Activated naive CD8-positive, alpha-beta T cell (primary cell): ENCODE measurements at regions not wholly inside any gene's neighbourhood (a gene's known extent, or its start where the extent isn't known, plus 50 kb on each side); places are given as distances from the start of the nearest gene placed in this dataset.

Source experiments
- H3K27ac Mint-ChIP-seq: one replicate; pipeline ENCODE4 v1.8.0; 2021; ENCODE audit warnings: mixed read lengths
- H3K27me3 Mint-ChIP-seq: one replicate; pipeline ENCODE4 v1.8.0; 2021; ENCODE audit warnings: mixed read lengths
- H3K36me3 Mint-ChIP-seq: one replicate; pipeline ENCODE4 v1.8.0; 2021; ENCODE audit warnings: mixed read lengths
- H3K4me1 Mint-ChIP-seq: one replicate; pipeline ENCODE4 v1.8.0; 2021; ENCODE audit warnings: low read depth, mixed read lengths
- H3K4me3 Mint-ChIP-seq: one replicate; pipeline ENCODE4 v1.8.0; 2021; ENCODE audit warnings: mild to moderate bottlenecking, mixed read lengths
- H3K9me3 Mint-ChIP-seq: one replicate; pipeline ENCODE4 v1.8.0; 2021; ENCODE audit warnings: low read depth, mixed read lengths

DNA sequence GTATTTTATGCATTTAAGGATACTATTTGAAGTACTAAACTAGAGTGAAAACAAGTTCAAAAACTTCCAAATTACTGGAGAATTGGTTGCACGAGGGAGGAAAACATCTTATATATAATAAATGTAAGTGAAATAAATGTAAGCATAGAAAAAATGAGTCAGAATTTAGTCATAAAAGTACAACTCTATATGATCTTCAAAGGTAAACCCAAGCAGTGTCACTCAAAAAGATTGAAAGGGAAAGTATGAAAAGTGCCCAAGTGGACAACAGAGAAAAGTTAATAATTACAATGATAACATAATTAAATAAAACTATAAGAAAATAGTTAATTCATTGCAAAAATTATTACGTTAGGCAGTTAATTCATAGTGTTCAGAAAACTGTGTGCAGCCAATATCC, 2288.5 kb upstream of the C9orf72 start:
- H3K9me3 Mint-ChIP-seq, result no peaks in the 10 kb centered on the region
- H3K4me1 Mint-ChIP-seq, result no peaks in the 10 kb centered on the region
- H3K4me3 Mint-ChIP-seq, result no peak overlapping the region
- H3K36me3 Mint-ChIP-seq, result no peaks in the 10 kb centered on the region
- H3K27me3 Mint-ChIP-seq, result no peaks in the 10 kb centered on the region
- no peak overlapping the region for H3K27ac Mint-ChIP-seq

DNA sequence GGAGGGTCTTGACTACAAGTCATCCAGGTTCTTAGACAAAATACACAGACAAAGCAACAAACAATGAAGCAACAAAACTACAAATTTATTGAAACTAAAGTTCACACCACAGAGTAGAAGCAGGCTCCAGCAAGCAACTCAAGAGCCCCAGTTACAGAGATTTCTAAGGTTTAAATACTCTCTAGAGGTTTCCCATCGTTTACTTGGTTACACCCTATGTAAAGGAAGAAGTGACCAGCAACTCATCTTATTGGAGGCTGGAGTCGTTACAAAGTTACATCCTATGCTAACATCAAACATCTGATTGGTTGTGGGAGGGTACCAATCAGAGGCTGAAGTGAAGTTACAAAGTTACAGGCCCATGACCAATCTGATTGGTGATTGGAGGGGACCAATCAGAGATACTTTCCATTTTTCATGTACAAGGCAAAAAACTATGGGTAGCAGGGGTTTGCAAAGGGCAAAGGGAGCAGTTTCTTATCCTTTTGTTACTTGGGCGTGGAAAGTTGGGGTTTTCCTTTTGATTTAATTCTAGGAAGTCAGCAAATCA, 2292.6 kb upstream of the C9orf72 start:
- Mint-ChIP-seq H3K27me3 (no peaks in the 10 kb centered on the region), H3K27ac (no peak overlapping the region), H3K36me3 (no peaks in the 10 kb centered on the region), H3K4me3 (no peak overlapping the region), H3K9me3 (no peaks in the 10 kb centered on the region), H3K4me1 (no peaks in the 10 kb centered on the region)

DNA sequence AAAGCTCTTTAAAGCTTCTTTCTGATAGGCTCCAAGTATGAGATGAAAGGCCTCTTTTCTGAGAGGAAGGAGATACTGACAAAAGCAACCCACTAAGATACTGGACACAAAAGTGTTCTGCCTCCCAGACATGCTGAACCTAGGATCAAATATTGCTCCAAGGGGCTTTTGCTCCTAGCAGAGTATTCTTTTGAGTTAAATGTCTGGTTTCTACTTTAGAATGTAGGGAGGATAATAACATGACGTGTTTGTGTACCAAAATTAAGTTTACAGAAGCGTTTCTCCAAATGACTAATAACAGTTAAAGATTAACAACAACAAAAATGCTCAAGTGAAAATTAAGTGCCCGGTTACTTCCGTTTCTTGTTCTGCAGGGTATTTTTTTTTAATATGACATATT, 2293.3 kb upstream of the C9orf72 start:
- no peak overlapping the region for H3K27ac Mint-ChIP-seq
- H3K4me3 Mint-ChIP-seq, result no peak overlapping the region
- H3K36me3 Mint-ChIP-seq, result no peaks in the 10 kb centered on the region
- H3K27me3 Mint-ChIP-seq, result no peaks in the 10 kb centered on the region
- H3K4me1 Mint-ChIP-seq, result no peaks in the 10 kb centered on the region
- no peaks in the 10 kb centered on the region for H3K9me3 Mint-ChIP-seq

DNA sequence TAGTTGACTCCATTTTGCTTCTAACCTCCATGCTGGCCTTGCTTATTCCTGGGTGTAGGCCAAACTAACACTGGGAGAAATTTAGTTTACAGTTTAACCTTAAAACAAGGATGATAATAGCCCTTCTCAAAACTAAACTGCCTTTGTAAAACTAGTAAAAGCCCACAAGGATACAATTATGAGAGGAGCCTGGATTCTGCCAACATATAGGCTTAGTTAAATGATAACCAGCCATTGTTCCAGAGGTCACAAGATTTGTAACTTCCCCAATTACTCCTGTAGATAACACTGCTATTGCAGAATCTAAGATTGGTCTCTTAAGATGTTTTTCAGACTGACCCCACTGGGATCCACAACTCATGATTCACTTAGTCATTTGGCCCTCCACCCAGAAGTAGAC, 2300.3 kb upstream of the C9orf72 start:
- Mint-ChIP-seq H3K27ac (no peak overlapping the region), H3K4me3 (no peak overlapping the region), H3K27me3 (no peaks in the 10 kb centered on the region), H3K36me3 (no peaks in the 10 kb centered on the region), H3K9me3 (no peaks in the 10 kb centered on the region), H3K4me1 (no peaks in the 10 kb centered on the region)

DNA sequence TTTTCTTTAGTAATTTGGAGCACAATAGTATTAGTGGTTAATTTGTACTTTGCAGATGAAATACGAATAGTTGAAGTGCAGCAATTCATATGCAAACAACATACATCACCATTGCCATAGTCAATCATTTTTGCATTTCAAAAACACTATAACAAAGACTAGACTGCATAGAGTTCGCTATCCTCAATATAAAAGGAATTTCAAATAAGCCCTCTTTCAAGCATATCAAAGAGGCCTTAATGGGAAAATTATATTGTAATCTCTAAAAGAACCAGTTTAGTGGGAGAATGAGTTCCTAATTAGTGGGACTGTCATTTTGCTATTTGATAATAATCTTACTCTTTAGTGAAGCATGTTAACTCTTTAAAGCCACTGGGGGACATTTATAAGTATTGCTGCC, 2302.3 kb upstream of the C9orf72 start:
- Mint-ChIP-seq H3K27ac (no peak overlapping the region), H3K4me1 (no peaks in the 10 kb centered on the region), H3K9me3 (no peaks in the 10 kb centered on the region), H3K27me3 (no peaks in the 10 kb centered on the region), H3K36me3 (no peaks in the 10 kb centered on the region), H3K4me3 (no peak overlapping the region)

DNA sequence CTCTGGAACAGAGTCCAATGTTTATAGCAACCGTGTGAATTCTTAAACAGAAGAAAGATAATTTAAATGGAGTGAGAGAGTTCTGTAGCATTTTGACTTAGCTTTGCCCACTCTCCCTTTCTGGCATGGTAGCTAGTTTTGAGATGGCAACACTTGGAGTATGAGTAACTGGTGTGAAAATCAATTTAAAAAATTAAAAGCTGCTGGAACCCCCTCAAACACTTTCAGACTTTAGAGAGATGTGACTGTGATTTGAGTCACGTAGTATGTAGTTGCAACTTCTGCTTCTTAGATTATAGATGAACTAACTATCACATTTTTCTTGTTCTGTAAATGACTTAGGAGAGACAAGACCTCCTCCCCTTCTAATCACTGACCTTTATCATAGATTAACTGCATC, 2309.5 kb upstream of the C9orf72 start:
- Mint-ChIP-seq H3K27me3 (no peaks in the 10 kb centered on the region), H3K36me3 (no peaks in the 10 kb centered on the region), H3K27ac (no peak overlapping the region), H3K9me3 (no peaks in the 10 kb centered on the region), H3K4me1 (no peaks in the 10 kb centered on the region), H3K4me3 (no peak overlapping the region)

DNA sequence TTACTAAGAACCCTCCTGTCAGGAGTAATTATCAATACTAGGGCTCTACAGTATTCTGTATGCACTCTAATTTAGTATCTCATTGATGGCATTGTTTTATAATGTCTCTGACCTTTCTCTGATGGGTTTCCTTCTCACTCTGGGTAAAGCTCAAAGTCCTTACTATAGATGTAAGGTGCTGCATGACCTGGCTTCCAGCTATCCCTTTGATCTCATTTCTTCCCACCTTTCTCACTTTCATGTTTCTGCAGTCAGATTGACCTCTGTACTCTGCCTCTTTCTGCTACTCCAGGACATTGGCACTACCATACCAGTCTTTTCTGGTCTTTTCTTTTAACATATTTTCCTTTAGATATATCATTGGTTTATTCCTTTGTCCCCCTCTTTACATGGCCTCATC, 2332.8 kb upstream of the C9orf72 start:
- Mint-ChIP-seq H3K36me3 (no peaks in the 10 kb centered on the region), H3K27me3 (no peaks in the 10 kb centered on the region), H3K27ac (no peak overlapping the region), H3K9me3 (peaks cover 3% of the 10 kb centered on the region), H3K4me3 (no peak overlapping the region), H3K4me1 (no peaks in the 10 kb centered on the region)

DNA sequence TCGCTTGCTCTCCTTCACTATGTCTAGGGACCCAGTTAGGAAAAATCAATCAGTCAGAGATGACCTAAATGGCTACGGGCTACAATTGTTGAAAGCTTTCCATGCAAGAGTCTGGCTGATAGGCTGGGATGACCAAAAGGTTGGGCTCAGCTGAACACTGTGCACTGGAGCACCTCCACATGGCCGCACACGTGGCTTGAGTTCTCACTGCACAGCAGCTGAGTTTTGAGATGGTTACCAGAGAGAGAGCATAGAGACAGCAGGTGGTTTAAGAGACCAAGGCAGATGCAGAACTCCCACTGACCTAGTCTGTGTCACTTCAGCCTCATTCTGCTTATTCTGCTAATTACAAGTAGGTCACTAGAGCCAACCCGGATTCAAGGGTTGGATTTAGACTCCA, 2354.8 kb upstream of the C9orf72 start:
- Mint-ChIP-seq H3K4me3 (no peak overlapping the region), H3K9me3 (peaks cover under 1% of the 10 kb centered on the region), H3K36me3 (no peaks in the 10 kb centered on the region), H3K27me3 (no peaks in the 10 kb centered on the region), H3K27ac (no peak overlapping the region), H3K4me1 (no peaks in the 10 kb centered on the region)

DNA sequence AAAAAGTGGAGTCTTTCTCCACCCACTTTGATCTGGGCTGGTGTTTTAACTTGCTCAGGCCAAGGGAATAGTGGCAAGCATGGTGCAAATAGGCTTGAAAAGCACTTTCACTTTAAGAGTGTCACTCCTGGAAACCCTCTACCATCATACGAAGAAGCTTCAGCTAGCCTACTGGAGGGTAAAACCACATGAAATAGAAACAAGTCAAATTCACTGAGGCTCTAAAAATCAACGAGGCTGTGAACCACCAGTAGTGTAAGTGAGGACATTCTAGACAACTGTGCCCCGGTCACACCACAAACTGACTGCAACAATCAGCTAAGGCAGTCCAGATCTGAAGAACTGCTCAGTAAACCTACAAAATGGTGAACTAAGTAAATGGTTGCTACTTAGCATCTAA, 2366.3 kb upstream of the C9orf72 start:
- no peak overlapping the region for H3K27ac Mint-ChIP-seq
- no peaks in the 10 kb centered on the region for H3K27me3 Mint-ChIP-seq
- no peaks in the 10 kb centered on the region for H3K36me3 Mint-ChIP-seq
- H3K4me1 Mint-ChIP-seq, result no peaks in the 10 kb centered on the region
- H3K9me3 Mint-ChIP-seq, result peaks cover 12% of the 10 kb centered on the region
- no peak overlapping the region for H3K4me3 Mint-ChIP-seq

DNA sequence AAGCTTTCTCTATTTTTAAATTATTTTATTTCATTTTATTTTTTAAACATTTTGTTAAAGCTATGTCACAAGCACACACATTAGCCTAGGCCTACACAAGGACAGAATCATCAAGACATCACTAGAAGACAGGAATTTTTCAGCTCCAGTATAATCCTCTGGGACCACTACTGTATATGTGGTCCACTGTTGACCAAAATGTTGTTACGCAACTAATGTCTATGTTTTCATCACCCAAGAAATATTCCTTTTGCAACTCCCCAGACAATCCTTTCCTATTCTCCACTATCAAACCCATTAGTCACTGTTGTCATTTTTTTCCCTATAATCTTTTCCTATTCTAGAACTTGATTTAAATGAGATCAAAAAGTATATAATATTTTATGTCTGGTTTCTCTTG, 2371.7 kb upstream of the C9orf72 start:
- H3K9me3 Mint-ChIP-seq, result peaks cover 6% of the 10 kb centered on the region
- H3K36me3 Mint-ChIP-seq, result no peaks in the 10 kb centered on the region
- H3K4me1 Mint-ChIP-seq, result no peaks in the 10 kb centered on the region
- no peak overlapping the region for H3K27ac Mint-ChIP-seq
- H3K4me3 Mint-ChIP-seq, result no peak overlapping the region
- no peaks in the 10 kb centered on the region for H3K27me3 Mint-ChIP-seq

DNA sequence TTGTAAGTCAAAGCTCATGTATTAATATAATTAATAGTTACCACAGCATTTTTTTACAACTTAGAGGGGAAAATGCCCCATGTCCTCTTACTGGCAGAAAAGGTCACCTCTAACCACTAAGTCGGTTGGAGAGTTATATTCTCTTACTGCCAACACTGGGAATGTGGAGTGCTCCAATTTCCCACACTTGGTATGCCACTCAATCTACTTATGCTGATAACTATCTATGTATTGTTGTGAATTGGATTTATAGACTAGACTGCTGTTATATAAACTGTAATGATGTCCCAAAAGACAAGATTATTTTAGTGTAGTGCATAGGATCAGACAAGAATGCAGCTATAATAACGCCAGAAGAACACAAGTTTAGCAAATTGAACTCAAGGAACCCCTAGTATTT, 2385.2 kb upstream of the C9orf72 start:
- H3K4me1 Mint-ChIP-seq, result no peaks in the 10 kb centered on the region
- H3K36me3 Mint-ChIP-seq, result no peaks in the 10 kb centered on the region
- H3K27ac Mint-ChIP-seq, result no peak overlapping the region
- no peaks in the 10 kb centered on the region for H3K9me3 Mint-ChIP-seq
- H3K27me3 Mint-ChIP-seq, result no peaks in the 10 kb centered on the region
- no peak overlapping the region for H3K4me3 Mint-ChIP-seq

DNA sequence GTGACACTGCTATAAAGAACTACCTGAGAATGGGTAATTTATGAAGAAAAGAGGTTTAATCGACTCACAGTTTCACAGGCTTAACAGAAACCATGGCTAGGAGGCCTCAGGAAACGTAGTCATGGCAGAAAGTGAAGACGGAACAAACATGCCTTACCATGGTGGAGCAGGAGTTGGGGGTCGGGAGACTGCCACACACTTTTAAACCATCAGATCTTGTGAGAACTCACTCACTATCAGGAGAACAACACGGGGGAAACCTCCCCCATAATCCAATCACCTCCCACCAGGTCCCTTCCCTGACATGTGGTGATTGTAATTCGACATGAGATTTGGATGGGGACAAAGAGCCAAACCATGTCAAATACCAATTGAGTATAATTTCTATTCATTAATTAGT, 2392.6 kb upstream of the C9orf72 start:
- no peaks in the 10 kb centered on the region for H3K9me3 Mint-ChIP-seq
- no peak overlapping the region for H3K27ac Mint-ChIP-seq
- H3K4me1 Mint-ChIP-seq, result no peaks in the 10 kb centered on the region
- H3K36me3 Mint-ChIP-seq, result no peaks in the 10 kb centered on the region
- no peaks in the 10 kb centered on the region for H3K27me3 Mint-ChIP-seq
- no peak overlapping the region for H3K4me3 Mint-ChIP-seq

DNA sequence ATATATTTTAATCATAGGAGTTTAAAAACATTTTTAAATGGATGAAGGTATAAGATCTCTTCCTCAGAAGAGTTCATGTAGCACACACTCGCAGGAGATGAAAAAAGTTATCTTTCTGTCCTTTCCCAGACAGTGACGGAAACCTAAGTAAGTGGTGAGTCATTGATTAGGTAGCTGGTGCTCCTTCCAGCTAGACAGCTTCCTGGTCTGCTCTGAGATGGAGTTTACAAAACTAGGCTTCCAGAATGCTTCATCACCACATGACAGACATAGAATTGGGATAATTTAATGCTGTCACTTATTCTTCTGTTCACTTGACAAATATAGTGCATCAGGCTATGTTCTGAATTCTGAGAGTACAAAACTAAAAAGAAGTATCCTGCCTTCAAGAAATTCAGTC, 2393.0 kb upstream of the C9orf72 start:
- Mint-ChIP-seq H3K36me3 (no peaks in the 10 kb centered on the region), H3K4me3 (no peak overlapping the region), H3K4me1 (no peaks in the 10 kb centered on the region), H3K27ac (no peak overlapping the region), H3K9me3 (no peaks in the 10 kb centered on the region), H3K27me3 (no peaks in the 10 kb centered on the region)

DNA sequence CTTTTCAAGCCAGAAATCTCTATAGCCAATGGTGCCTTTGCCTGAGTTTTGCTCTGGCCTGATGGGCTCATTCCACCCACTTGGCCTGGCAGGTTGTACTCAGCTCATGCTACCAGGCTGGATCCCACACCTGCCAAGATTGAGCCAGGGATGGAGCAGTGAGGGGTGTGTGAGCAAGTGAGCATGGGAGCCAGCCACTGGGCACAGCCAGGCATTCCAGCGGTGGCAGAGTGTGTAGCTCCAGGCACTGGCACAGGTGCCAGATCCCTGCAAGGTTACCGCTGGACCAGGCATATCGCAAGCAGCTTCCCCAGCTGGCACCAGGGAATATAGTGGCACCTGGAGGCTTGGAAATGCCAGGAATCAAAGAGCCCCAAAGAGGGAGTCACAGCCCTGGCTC, 2395.6 kb upstream of the C9orf72 start:
- H3K9me3 Mint-ChIP-seq, result no peaks in the 10 kb centered on the region
- H3K27me3 Mint-ChIP-seq, result no peaks in the 10 kb centered on the region
- H3K36me3 Mint-ChIP-seq, result no peaks in the 10 kb centered on the region
- no peak overlapping the region for H3K4me3 Mint-ChIP-seq
- no peaks in the 10 kb centered on the region for H3K4me1 Mint-ChIP-seq
- no peak overlapping the region for H3K27ac Mint-ChIP-seq

DNA sequence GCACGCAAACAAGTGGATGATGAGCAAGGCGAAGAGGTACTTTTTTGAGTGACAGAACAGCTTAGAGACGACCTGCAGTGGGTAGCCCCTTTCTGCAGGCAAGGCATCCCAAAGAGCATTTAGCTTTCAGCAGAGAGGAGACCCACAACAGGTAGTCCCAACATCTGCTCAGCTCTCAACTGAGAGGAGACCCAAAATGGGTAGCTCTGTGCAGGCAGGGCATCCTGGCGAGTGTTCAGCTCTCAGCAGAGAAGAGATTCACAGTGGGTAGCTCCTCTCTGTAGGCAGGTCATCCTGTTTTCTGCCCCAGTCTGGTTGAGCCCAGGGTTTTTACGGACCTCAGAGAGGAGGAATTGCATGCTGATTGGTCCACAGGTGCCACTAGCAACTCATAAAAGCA, 2396.1 kb upstream of the C9orf72 start:
- H3K27ac Mint-ChIP-seq, result no peak overlapping the region
- H3K9me3 Mint-ChIP-seq, result no peaks in the 10 kb centered on the region
- H3K4me3 Mint-ChIP-seq, result no peak overlapping the region
- no peaks in the 10 kb centered on the region for H3K27me3 Mint-ChIP-seq
- H3K36me3 Mint-ChIP-seq, result no peaks in the 10 kb centered on the region
- no peaks in the 10 kb centered on the region for H3K4me1 Mint-ChIP-seq

DNA sequence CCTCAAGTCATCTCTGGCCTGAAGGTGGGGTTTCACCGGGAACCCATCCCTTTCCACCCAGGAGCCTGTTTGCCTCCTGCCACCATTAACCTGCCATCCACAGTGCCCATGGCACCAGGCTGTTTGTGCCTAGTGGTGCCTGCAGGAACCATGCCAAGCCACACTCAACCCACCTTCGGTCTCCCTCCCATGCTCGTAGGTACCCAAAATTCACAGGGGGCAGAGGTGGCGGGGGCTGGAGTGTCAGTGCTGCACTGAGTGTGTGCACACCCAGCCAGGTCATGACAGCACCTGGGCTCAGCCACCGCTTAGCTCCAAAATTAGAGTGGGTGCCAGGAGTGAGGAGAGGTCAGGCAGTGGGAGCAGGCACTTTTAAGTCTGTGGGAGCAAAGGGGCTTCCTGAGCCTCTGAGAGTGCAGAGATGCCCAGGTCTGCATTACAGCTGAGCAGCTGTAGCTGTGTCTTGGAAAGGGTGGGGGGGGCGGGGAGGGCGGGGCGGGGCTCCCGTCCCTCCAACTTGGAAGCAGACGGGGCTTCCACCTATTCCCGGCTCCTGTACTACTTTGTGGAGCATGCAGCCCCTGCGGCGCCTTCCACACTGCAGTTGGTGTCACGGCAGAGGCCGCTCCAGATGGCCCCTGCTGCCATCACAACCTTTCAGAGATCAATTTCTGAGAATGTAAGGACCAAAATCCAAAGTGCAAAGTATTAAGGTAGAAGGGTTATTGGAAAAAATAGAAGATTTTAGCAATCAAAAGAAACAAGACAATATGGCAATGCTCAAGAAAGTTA, 2396.8 kb upstream of the C9orf72 start:
- Mint-ChIP-seq H3K4me1 (no peaks in the 10 kb centered on the region), H3K36me3 (no peaks in the 10 kb centered on the region), H3K9me3 (no peaks in the 10 kb centered on the region), H3K27me3 (no peaks in the 10 kb centered on the region), H3K27ac (no peak overlapping the region), H3K4me3 (no peak overlapping the region)
